Heart right ventricle (tissue), 16 donors: ENCODE measurements at regions not wholly inside any gene's neighbourhood (a gene's known extent, or its start where the extent isn't known, plus 50 kb on each side); places are given as distances from the start of the nearest gene placed in this dataset.

Experiments used
- ATAC-seq, 8 donors: fragments of 200-7000 bp; cut with Tn5 transposase; one replicate each; pipeline ENCODE4 v1.9.1; 2020; ENCODE audit warnings: mild to moderate bottlenecking in 8 of 8, moderate library complexity in 8 of 8, moderate number of reproducible peaks in 1 of 8
- DNase-seq, 2 donors: peaks; one replicate each; pipeline ENCODE4 v3.0.0-alpha.2; 2020
- H3K27ac ChIP-seq, 10 donors: fragments of 200-600 bp; sonication (generic) in 2 of 10; one replicate each; pipeline versions ENCODE4 v1.5.0 to v1.8.0; 2020 to 2022; ENCODE audit warnings: mild to moderate bottlenecking in 3 of 10
- H3K27me3 ChIP-seq, 7 donors: fragments of 200-600 bp; one replicate each; pipeline ENCODE4 v1.8.0; 2021 to 2022; ENCODE audit warnings: mild to moderate bottlenecking in 2 of 7
- H3K36me3 ChIP-seq, 9 donors: fragments of 200-600 bp; sonication (generic) in 1 of 9; one replicate each; pipeline versions ENCODE4 v1.5.0 to v1.8.0; 2020 to 2022; ENCODE audit warnings: mild to moderate bottlenecking in 2 of 9
- H3K4me1 ChIP-seq, 9 donors: fragments of 200-600 bp; sonication (generic) in 1 of 9; one replicate each; pipeline versions ENCODE4 v1.5.0 to v1.8.0; 2020 to 2022; ENCODE audit warnings: mild to moderate bottlenecking in 4 of 9
- H3K4me3 ChIP-seq, 10 donors: fragments of 200-600 bp; sonication (generic) in 2 of 10; one replicate each; pipeline versions ENCODE4 v1.5.0 to v1.8.0; 2020 to 2022; ENCODE audit warnings: mild to moderate bottlenecking in 7 of 10, moderate library complexity in 2 of 10
- H3K9me3 ChIP-seq, 11 donors: fragments of 200-600 bp in 10 of 11; sonication (generic) in 2 of 11; one replicate each; pipeline versions ENCODE4 v1.5.0 to v1.8.0; 2013 to 2022; ENCODE audit warnings: mild to moderate bottlenecking in 2 of 11, control low read depth in 1 of 11, moderate library complexity in 1 of 11
- WGBS, 2 donors: extraction: QIAGEN DNeasy Blood & Tissue Kit; methylation state at CpG; one replicate each; pipeline ENCODE4 v1.1.7; 2013; ENCODE audit warnings: inconsistent platforms in 1 of 2; 5-methylcytosine and 5-hydroxymethylcytosine counted together
- intact Hi-C, 10 donors: fragments of 100-400 bp; cut with DNase I; formaldehyde crosslinking; loops; one replicate each; pipeline versions ENCODE4 v1.11.1 to v1.14.2; 2022
- TF ChIP-seq, protein P1 (sequence below), 9 donors: fragments of 200-600 bp; sonication (generic) in 2 of 9; IDR thresholded peaks; one replicate each; pipeline versions ENCODE4 v1.5.0 to v1.8.0; 2021 to 2022; ENCODE audit warnings: antibody characterized with exemption in 9 of 9, mild to moderate bottlenecking in 5 of 9, moderate library complexity in 1 of 9
- donor health status: Arrhythmogenic right ventricular cardiomyopathy.
- donor health status: ischemic (EF 13 %, LVEDD 7.1; RV severe dilation, severe dysfunction).
- donor health status: healthy with polysubstance abuse.
- donor health status: DM: no; HTN: yes; CAD: no.
- donor health status: DM: no; HTN: no; CAD: no.
- donor health status: ischemic (EF 25% LVEDD 6.9; RV normal size, moderate dysfunction).
- donor health status: ischemic (EF 25% LVEDD 5.7; RV mildly dilated, moderate dysfunction).
- donor health status: healthy.
- donor health status: DM: yes; HTN: yes; CAD: no.
- donor health status: Ischemic cardiomyopathy.
- donor health status: ischemic (EF 35%, LVEDD 5.7; RV mildly dilated, moderate dysfunction).
- donor health status: nonischemic (EF 11% LVEDD 7.7; RV severe dilation, severe dysfunction).
- donor health status: DM: yes; HTN: yes; CAD: no.
- donor health status: PGD.
- donor health status: ischemic (EF 29% LVEDD 5.4; RV normal size, mild dysfunction).
- donor health status: nonischemic (EF 23%, LVEDD 6.1; RV moderate dilation, normal function).

DNA sequence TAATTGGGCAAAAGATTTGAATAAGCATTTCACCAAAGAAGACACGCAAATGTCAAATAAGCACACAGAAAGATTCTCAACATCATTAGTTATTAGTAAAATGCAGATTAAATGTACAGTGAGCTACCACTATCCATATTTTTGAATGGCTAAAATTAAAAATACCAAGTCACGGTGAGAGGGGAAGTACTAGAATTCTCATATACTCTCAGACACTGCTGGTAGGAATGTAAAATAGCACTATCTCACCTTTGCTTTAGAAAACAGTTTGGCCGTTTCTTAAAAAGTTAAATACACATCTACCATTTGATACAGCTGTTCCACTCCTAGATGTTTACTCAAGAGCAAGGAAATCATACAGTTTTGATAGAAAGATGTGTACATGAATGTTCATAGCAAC, 115.8 kb upstream of the CELF2 start:
- H3K4me3 ChIP-seq, result no peak overlapping the region
- no peaks in the 10 kb centered on the region for H3K36me3 ChIP-seq
- DNase-seq (no peak), ATAC-seq (no peak)
- no peaks in the 10 kb centered on the region for H3K9me3 ChIP-seq
- H3K27ac ChIP-seq, result no peak overlapping the region
- TF ChIP-seq, protein P1, sequence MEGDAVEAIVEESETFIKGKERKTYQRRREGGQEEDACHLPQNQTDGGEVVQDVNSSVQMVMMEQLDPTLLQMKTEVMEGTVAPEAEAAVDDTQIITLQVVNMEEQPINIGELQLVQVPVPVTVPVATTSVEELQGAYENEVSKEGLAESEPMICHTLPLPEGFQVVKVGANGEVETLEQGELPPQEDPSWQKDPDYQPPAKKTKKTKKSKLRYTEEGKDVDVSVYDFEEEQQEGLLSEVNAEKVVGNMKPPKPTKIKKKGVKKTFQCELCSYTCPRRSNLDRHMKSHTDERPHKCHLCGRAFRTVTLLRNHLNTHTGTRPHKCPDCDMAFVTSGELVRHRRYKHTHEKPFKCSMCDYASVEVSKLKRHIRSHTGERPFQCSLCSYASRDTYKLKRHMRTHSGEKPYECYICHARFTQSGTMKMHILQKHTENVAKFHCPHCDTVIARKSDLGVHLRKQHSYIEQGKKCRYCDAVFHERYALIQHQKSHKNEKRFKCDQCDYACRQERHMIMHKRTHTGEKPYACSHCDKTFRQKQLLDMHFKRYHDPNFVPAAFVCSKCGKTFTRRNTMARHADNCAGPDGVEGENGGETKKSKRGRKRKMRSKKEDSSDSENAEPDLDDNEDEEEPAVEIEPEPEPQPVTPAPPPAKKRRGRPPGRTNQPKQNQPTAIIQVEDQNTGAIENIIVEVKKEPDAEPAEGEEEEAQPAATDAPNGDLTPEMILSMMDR (IDR thresholded peaks at IDR 0.05), result no peak
- intact Hi-C loops, result no loop called here
- no peaks in the 10 kb centered on the region for H3K27me3 ChIP-seq
- 87 to 90% methylated on average over 3 of the region's 3 CpGs for WGBS, 2 donors
- H3K4me1 ChIP-seq, result no peaks in the 10 kb centered on the region

GRCh38 chr10:10902951-10903350, 114.7 kb upstream of the CELF2 start:
- Histone ChIP-seq H3K9me3 (no peaks in the 10 kb centered on the region), H3K27me3 (no peaks in the 10 kb centered on the region), H3K27ac (no peak overlapping the region), H3K4me3 (no peak overlapping the region), H3K36me3 (no peaks in the 10 kb centered on the region), H3K4me1 (no peaks in the 10 kb centered on the region)
- TF ChIP-seq, protein P1 (IDR thresholded peaks at IDR 0.05), result no peak
- ATAC-seq, result no peak
- intact Hi-C loops, result no loop called here
- DNase-seq, result no peak
- 83 to 84% methylated on average over 2 of the region's 2 CpGs for WGBS, 2 donors

DNA sequence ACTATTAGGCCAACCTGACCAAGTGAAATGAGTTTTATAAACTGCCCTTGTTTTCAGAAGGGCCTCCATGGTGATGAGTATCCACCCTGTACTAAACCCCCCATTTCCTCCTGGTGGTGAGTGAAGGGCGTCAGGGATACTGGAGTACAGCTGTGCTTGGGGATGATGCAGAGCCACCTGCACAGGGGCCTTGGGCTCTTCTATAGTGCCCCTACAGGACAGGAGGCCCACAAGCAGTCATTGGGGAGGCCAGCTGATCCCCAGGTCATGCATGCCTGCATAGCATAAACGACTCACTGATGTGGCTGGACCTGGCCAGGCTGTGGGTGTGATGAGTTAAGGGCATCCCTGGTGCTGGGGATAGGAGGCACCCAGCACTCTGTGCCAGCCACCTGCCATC, 114.1 kb upstream of the CELF2 start:
- Histone ChIP-seq H3K36me3 (no peaks in the 10 kb centered on the region), H3K9me3 (no peaks in the 10 kb centered on the region), H3K4me1 (no peaks in the 10 kb centered on the region), H3K4me3 (no peak overlapping the region), H3K27ac (no peak overlapping the region), H3K27me3 (no peaks in the 10 kb centered on the region)
- no peak for DNase-seq
- no peak for ATAC-seq
- 93 to 95% methylated on average over 2 of the region's 2 CpGs for WGBS, 2 donors
- TF ChIP-seq, protein P1 (IDR thresholded peaks at IDR 0.05), result no peak
- intact Hi-C loops, result no loop called here

DNA sequence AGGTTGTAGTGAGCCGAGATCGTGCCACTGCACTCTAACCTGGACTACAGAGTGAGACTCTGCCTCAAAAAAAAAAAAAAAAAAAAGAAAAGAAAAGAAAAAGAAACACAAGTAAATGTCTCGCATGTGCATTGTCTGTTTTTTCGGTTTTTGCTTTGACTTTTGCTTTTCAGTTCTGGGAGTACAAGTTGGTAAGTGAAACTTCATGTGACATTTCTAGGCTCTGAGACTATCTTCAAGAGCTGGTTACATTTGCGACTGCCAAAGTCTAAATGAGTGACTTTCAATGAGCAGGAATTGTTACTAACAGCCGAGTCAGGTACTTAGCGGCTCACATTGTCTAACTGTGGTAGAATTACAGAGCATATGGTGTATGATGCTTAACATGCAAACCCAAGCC, 107.0 kb upstream of the CELF2 start:
- ATAC-seq (peak in 4 of 8 donors; percentile 23 to 68 (median 40)), DNase-seq (no peak)
- TF ChIP-seq, protein P1 (IDR thresholded peaks at IDR 0.05), result no peak
- H3K36me3 ChIP-seq, result no peaks in the 10 kb centered on the region
- no peaks in the 10 kb centered on the region for H3K9me3 ChIP-seq
- H3K4me3 ChIP-seq, result no peak overlapping the region
- H3K4me1 ChIP-seq, result peaks cover 3 to 48% (median 35%) of the 10 kb centered on the region in 9 donors
- H3K27ac ChIP-seq, result peak overlapping the region in 9 of 10 donors; percentile 57 to 91 (median 83)
- WGBS, 2 donors, result 78 to 83% methylated on average over 7 of the region's 7 CpGs
- H3K27me3 ChIP-seq, result no peaks in the 10 kb centered on the region
- intact Hi-C loops, result loop anchor here in 5 of 10 donors (5.0 to 10.0 kb wide), 6 partner anchors 38 to 116 kb away; partner anchors contain the start of gene CELF2 (in 1 of the 5)
